Right renal cortex interstitium (tissue), 3 donors: ENCODE measurements at regions not wholly inside any gene's neighbourhood (a gene's known extent, or its start where the extent isn't known, plus 50 kb on each side); places are given as distances from the start of the nearest gene placed in this dataset.
"Not testable (repeated sequence)": the region's sequence is repeated elsewhere in the genome, so short reads cannot be mapped to it uniquely, and the experiment has no call there.

Experiments
- DNase-seq, 3 donors: peaks; one replicate each; pipeline ENCODE4 v3.0.0-alpha.2; 2013; ENCODE audit warnings: low read depth in 3 of 3, low spot score in 2 of 3

DNA sequence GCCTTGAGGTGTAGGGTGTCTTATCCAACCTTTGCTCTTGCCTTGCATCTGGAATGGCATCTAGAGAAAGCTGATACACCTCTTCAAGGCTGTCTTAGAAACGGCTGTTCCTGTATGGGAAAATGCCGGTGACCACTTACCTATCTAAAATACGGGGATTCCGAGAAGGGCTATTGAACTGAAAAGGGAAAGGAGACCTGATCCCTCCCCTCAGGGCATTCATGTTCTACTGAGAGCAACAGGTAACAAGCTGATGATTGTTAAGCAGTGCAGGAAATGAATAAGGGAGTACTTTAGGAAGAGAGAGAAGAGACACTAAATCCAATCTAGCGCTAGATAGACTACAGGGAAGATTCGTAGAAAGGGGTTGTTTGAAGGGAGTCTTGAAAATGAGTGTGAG, 1388.1 kb downstream of the FAM181B start:
- no peak for DNase-seq

DNA sequence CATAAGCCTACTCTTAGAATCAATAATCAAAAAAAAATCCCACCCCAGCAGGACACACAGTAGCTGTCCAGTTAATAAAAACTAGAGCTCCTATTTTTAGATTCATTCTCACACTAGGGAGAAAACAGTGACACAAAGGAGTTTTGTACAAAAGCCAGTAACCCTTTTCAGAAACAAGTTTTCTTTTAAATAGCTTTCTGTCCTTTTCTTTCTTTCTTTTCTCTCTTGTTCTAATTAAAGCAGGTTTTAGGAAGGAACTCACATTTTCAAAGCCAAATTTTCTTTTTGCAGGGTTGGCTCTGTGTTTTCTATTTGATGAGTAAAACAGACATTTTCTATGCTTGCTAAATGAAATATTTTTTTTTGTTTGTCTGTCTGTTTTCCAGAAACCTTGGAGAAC, 1390.7 kb downstream of the FAM181B start:
- no peak for DNase-seq

DNA sequence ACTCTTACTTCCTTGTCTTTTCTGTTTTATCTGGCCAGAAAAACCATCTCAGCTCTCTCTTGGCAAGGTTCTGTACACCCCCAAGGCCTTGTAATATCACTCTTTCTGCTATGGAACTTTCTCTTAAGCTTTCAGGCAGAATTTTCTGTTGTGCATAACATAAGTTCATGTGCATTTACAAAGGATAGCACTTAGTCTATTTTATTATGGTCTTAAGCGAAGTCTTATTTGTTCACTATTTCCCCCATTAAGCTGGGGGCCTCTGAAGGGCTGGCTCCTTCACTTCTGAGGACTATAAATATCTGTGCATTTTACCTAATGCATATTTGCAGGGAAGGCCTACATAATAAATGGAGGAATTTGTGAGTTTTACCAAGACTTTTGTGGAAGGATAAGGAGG, 1393.4 kb downstream of the FAM181B start:
- DNase-seq = no peak

DNA sequence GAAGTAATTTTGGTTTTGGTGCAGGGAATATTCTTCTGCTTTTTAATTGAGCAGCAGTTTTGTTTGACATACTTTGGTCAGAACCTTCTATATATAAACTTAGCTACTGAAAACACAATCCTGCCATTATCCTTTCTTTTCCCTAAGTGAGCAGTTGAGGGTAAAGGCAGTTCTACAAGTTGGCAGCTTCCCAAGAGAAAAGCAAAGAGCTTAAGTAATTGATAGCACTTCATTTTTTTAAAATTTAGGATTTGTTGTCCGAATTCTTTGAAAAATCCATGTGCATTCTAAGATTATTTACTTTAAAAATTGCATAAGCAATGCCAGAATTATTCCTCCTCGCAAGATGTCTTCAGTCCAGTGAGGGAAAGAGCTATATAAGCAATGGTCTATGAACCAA, 1394.1 kb downstream of the FAM181B start:
- no peak for DNase-seq

DNA sequence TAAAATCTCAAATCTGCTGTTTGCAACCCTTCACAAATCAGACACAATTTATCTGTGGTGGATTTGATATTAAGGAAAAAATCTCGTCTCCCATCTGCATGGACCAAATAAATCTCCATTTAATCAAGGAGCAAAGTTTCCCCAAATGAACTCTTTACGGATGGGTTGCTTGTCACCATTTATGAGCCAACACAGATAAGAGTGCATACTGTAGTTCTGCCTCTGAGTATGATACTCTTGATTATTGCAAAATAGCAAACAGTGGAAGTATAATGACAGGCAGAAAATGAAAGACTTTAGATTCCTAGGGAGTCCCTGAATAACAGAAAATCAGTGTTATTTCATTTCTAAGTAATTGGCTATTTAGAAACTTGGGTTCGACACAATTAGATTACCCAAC, 1395.9 kb downstream of the FAM181B start:
- DNase-seq = no peak

DNA sequence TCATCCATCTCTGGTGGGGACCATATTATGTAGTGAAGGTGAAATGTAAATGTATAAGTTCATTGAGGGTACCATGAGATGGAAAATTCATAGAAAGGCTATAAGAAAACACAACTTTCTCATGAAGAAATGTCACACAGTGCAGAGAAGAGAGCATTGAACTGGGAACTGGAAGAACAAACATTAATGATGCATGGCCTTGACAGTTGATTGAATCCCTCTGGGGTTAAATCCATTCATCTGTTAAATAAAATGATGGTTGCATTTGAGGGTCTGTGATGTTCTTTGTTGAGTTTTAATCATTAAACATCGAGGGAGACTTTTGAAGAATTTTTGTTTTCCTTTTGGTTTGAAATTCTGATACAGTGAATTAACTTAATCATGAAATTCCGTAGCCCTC, 1401.4 kb downstream of the FAM181B start:
- DNase-seq = no peak

DNA sequence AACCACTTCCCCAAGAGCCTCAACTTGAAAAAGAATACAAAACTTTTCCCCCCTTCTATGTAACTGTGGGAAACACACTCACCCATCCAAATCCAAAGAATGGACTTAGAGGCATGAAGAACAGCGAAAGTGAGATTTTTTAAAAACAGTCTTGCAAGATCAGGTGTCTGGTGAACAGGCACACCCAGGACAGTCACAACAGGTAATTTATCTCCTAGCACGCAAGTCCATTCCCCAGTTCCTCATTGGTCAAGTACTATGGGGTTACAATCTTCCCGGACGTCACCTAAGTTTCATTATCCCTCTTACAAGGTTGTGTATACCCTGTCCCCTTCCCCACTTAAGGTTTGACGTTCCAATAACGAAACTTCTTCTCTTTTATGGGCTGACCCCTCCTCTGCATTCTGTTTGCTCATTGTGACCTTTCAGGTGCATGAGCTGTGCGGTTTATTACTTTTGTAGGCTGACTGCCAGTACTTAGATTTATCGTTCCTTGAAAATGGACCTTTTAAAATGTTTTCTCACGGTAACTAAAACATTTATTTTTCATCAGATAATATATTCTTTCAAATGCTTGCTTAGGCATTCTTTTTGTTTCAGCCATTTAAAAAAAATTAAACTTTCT, 1401.9 kb downstream of the FAM181B start:
- no peak for DNase-seq

DNA sequence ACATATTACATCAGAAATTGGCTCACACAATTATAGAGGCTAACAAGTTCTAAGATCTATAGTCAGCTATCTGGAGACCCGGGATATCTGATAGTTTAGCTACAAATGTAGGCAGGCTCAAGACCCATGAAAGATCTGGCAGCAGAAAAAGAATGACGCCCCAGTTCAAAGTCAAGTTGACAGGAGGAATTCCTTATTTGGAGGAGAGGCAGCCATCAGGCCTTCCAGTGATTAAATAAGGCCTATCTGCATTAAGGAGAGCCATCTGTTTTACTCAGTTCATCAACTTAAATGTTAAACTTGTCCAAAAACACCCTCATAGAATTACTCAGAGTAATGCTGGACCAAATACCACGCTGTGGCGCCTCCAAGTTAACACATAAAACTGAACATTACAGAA, 1402.6 kb downstream of the FAM181B start:
- no peak for DNase-seq

DNA sequence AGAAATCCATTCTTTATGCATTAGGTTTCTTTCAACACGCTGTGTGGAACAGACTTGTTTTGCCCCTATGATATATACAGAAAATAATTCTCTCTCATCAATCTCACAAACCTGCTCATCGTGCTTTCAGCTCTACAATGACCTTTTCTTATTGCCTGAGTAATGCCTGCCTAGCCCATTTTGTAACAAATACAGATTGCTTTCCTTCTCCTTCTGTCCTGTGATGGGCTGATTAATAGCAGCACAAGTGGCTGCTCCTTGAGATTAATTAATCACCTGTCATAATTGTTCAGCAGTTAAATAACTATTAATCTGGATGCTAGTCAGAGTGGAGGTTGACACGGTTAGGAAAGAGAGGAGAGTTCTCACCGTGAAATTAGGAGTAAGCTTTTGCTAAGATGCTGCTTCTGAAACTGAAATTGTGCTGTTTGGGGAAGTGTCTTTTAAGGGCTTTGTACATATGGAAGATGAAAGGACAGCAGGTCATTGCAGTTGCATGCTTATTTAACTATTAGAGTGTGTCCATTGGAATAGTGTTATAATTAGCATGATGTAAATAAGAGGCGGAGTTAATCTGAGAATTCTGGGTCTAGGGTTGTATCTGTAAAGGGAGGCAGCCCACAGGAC, 1430.5 kb downstream of the FAM181B start:
- DNase-seq = no peak

DNA sequence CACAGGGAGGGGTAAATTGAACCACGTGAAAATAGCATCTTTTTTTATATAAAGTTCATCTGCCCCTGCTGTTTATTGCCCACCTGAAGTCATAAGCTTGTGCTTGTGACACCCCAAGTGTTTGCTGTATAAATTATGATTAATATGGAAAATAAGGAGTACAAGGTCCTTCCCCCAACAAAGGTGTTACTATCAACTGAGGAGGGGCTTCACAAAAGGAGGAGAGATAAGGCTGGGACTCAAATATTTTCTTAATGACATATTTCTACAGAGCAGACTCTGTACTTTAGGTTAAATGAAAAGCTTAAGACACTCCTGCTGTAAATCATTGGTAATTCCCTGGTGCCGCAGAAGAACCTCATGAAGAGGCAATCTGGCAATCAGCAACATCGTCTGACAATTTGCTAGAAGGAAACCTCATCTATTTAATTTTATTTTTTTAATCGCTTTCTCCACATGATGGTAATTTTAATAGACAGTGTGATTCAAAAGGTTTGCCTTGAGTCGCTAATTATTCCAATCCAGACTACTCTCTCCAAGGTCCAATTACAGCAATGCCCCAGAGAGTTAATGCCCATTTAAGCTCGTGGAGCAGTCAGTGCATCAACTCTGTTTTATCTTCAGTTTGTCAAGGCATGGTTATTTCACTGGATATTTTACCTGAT, 1432.4 kb downstream of the FAM181B start:
- DNase-seq = no peak

DNA sequence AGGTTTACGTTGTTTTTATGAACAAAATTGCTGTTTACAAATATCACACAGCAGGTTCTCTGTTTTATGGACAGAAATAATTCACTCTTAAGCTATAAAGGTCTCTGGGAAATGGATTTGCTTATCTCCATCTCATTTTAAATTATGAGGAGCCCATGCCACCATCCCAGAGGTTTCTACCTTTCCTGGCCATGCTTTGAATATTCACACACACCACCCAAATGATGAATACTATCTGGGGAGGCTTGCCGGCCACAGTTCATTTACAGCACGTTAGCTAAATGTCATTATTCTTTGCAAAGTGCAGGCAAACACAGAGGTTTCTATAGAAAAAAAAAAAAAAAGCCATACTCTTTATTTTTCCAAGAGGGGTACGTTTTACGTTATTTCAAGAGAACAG, 1446.7 kb downstream of the FAM181B start:
- no peak for DNase-seq

DNA sequence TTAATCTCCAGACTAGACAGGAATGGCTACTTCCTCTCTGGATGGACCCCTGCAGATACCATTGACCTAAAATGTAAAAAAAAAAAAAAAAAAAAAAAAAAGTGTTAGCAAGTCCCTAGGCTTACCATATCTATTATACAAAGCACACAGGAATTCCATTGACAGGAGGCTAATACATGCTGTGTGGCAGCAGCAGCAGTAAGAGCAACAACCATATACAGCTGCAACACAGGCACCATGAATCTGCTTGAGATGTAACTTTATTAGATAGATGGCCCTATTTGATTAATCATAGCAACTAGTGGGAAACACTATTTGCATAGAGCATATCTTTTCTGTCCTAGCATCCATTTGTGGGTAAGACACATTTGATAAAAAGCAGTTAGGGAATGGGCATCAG, 1447.1 kb downstream of the FAM181B start:
- no peak for DNase-seq

DNA sequence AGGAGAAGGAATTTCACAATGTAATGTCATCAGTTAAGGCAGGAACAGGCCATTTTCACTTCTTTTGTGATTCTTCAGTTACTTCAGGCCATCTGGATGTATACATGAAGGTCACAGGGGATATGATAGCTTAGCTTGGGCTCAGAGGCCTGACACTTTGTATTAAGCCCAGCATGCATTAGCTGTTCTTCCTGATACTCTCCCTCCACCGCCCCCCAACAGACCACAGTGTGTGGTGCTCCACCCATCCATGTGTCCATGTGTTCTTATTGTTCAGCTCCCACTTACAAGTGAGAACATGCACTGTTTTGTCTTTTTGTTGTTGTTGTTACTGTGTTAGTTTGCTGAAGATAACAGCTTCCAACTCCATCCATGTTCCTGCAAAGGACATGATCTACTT, 1453.4 kb downstream of the FAM181B start:
- DNase-seq = not testable (repeated sequence)

DNA sequence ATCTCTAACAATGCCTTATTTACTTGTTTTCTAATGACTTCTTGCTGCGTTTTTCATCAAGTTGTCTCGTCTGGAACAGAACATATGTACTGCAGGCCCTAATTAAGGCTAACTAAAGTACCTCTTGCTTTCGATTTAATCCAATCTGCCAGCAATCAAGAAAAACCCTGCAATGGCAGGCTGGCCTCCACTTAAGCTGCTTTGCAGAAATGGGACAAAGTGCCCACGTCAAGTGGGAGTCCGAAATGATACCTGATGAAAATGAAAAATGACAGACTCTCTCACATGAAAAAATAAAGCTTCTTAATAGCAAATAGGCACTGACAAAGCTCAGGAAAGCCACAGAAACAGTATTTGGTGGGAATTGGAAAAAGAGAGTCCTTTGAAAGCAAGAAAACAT, 1454.7 kb downstream of the FAM181B start:
- no peak for DNase-seq

DNA sequence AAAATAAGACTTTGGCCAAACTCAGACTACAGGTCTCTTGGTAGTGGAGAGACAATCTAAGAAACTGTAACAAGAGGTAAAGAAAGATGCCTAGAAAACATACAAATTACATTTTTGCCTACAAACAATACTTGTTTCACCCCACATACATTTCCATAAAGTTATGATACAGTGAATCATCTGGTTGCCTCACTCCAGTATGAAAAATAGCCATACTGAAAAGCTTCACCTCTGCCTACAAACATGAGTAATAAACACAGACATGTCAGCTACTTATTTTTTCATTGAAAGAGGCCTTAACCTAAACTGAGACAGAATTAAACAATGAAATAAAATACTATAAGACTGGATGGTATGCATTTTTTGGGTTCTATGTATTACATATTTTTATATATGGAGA, 1463.0 kb downstream of the FAM181B start:
- DNase-seq = no peak

DNA sequence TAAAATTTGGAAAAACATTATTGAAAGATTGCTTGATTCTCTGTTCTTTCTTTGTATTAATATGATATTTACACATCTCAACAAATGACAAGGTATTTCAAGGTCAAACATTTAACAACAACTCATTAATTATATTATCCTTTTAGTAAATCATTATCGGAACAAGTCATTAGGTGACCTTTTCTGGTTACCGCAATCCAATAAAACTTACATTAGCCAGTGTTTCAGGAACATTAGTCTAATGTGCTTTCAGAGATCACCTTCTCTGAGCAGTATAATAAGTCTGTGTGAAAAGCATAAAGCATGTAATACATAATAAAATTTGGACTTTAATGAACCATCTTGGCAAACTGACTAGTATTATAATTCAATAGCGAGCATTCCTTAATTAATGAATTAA, 1466.4 kb downstream of the FAM181B start:
- DNase-seq = no peak

DNA sequence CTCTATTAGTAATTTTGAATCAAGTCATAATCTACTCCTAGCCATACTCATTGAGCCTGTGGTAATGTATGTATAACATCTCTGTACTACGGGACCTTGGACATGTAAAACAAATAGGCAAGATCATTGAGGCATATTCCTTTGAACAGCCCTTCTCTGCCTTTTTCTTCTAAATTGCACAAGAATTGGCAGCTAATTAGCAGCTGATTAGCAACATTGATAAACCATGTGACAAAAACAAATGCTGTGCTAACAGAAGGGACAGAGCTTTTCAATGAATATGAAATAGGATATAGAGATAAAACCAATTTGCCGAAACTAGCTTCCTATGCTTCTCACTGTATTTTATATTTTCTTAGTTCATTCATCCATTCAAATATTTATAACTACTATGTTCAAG, 1474.2 kb downstream of the FAM181B start:
- DNase-seq = no peak

DNA sequence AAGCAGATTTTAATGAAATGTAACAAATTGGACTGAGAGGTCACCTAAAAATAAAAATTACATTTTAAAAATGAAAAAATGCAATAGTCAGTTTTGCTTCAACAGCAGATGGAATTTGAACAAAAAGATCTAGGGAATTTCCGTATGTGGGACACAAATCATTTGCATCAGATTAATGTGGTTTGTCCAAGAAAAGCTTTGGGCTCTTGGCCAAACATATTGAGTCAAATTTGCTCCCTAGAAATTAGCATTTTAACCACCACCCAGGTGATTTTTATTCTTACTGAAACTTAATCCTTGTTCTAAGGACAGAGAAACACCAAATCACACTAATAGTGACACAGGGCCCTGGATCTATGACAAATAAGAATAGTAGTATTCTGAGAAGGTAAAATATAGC, 1477.8 kb downstream of the FAM181B start:
- DNase-seq = no peak

DNA sequence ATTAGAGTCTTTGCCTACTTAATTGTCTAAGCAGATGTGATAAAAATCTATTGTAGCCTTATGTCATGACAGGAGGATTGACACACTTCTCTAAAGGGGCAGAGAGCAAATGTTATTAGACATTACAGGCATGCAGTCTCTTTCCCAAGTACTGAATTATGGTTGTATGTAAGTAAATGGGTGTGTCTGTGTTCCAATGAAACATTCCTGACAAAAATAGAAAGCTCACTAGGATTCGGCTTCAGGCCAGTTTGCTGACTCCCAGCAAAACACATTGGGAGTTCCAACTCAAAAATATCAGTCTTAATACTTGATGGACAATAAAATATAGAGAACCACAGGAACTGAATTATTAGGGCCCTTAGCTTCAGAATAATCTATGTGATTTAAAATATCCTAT, 1480.4 kb downstream of the FAM181B start:
- no peak for DNase-seq

DNA sequence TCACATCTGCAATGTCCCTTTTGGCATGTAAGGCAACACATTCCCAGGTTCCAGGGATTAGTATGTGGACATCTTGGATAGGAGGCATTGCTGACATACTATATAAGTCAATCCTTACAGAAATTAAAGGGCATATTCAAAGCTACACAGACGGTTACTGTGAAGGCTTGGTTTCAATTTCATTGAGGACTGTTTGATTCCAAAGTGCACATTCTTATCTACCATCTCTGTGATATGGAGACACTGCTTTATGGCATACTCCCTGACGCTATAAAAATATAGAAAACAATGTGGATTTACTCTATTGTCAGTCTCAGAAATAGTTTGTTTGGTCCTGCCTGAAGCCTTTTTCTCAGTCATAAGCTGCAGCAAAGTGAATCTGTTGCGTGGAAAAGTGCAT, 1486.7 kb downstream of the FAM181B start:
- DNase-seq = no peak

DNA sequence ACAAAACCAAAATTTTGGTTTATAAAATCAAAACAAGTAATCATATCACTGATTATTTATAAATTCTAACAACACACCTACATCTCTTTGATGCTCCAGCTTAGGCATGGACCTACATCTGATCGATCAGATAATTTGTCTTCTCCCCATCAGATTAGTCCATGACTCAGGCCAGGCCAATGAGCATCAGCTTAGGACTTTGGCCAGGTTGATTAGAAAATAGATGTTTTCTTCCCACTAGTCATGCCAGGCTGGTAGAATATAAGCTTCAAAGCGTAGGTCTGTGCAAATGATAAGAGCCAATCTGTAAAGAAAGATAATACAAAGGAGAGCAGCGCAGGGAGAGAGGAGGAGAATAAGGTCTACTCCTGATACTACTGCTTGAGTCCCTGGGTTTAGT, 1487.9 kb downstream of the FAM181B start:
- DNase-seq = no peak

DNA sequence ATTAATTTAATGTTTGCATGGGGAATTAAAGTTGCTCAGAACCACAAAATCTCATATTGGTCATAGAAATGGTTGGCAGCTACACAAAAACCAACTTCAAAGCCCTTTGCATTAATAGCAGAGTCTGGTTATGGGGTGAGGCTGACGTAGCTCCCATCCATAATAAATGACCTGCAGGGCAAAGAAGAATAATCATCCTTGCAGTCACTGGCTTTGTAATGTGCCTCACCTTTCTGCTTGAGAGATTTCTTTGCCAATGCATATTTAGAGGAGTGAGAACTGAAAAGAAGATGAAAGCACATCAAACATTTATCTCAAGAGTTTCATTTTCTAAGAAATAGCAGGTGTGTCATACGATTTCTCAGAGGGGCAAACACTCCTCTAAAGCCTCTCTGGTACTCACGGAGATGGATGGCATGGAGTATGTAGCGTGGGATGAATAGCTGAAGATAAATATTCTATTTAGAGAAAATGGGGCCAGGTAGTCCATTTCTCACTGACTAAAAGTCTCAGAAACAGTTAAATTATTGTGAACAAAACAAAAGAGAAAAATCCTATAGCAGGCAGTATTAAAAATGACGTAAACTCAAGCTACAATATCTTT, 1491.9 kb downstream of the FAM181B start:
- no peak for DNase-seq
